Neuronal stem cell (in vitro differentiated cells): ENCODE measurements at regions not wholly inside any gene's neighbourhood (a gene's known extent, or its start where the extent isn't known, plus 50 kb on each side); places are given as distances from the start of the nearest gene placed in this dataset.
"Not testable (repeated sequence)": the region's sequence is repeated elsewhere in the genome, so short reads cannot be mapped to it uniquely, and the experiment has no call there.

Source experiments
- DNase-seq: peaks from one replicate; pipeline ENCODE4 v3.0.0-alpha.2; 2013; ENCODE audit warnings: low spot score
- H2AFZ ChIP-seq: one replicate; pipeline ENCODE4 v1.6.1; 2013; ENCODE audit warnings: mild to moderate bottlenecking, low read length, inconsistent platforms
- H2AK5ac ChIP-seq: 2 replicates; pipeline ENCODE4 v1.6.1; 2013; ENCODE audit warnings: low read depth, mild to moderate bottlenecking, inconsistent platforms, low read length, moderate library complexity, mixed read lengths
- H2BK120ac ChIP-seq: 2 replicates; pipeline ENCODE4 v1.6.1; 2013; ENCODE audit warnings: low read depth, mild to moderate bottlenecking, inconsistent platforms, low read length, moderate library complexity, mixed read lengths
- H2BK12ac ChIP-seq: one replicate; pipeline ENCODE4 v1.6.1; 2013; ENCODE audit warnings: low read length, inconsistent platforms
- H2BK15ac ChIP-seq: 2 replicates; pipeline ENCODE4 v1.6.1; 2013; ENCODE audit warnings: mild to moderate bottlenecking, low read length, inconsistent platforms, mixed read lengths
- H2BK5ac ChIP-seq: one replicate; pipeline ENCODE4 v1.6.1; 2013; ENCODE audit warnings: inconsistent platforms, mild to moderate bottlenecking, low read length, moderate library complexity
- H3K14ac ChIP-seq: one replicate; pipeline ENCODE4 v1.6.1; 2013; ENCODE audit warnings: low read length, inconsistent platforms
- H3K18ac ChIP-seq: 2 replicates; pipeline ENCODE4 v1.6.1; 2013; ENCODE audit warnings: low read length, inconsistent platforms
- H3K23ac ChIP-seq: 2 replicates; pipeline ENCODE4 v1.6.1; 2013; ENCODE audit warnings: low read depth, mild to moderate bottlenecking, mixed read lengths, low read length, inconsistent platforms; ENCODE audit not compliant: poor library complexity
- H3K27ac ChIP-seq: replicated peaks from 3 replicates; pipeline ENCODE4 v1.5.1; 2013; ENCODE audit warnings: low read length, inconsistent platforms
- H3K27me3 ChIP-seq, 3 experiments: 2 replicates each; pipeline ENCODE4 v1.6.1; 2013; ENCODE audit warnings: low read length in 3 of 3, mild to moderate bottlenecking in 2 of 3, inconsistent platforms in 1 of 3, low read depth in 1 of 3, mixed read lengths in 1 of 3, moderate library complexity in 1 of 3; ENCODE audit not compliant: control insufficient read depth in 3 of 3, insufficient read depth in 3 of 3
- H3K36me3 ChIP-seq, 2 donors: replicated peaks in 1 of 2; 2 replicates each; pipeline ENCODE4 v1.6.1; 2013; ENCODE audit warnings: low read length in 2 of 2; ENCODE audit not compliant: control insufficient read depth in 2 of 2, insufficient read depth in 2 of 2
- H3K4ac ChIP-seq: 2 replicates; pipeline ENCODE4 v1.6.1; 2013; ENCODE audit warnings: inconsistent platforms, mild to moderate bottlenecking, low read length, moderate library complexity
- H3K4me1 ChIP-seq, 2 donors: 1 replicate in 1 of 2; 2 replicates in 1 of 2; pipeline ENCODE4 v1.6.1; 2013; ENCODE audit warnings: low read length in 2 of 2, low read depth in 1 of 2; ENCODE audit not compliant: control insufficient read depth in 2 of 2, insufficient read depth in 1 of 2
- H3K4me2 ChIP-seq: one replicate; pipeline ENCODE4 v1.6.1; 2013; ENCODE audit warnings: mild to moderate bottlenecking, low read length, inconsistent platforms; ENCODE audit not compliant: insufficient read depth, poor library complexity, severe bottlenecking
- H3K4me3 ChIP-seq, 2 donors: 2 replicates each; pipeline ENCODE4 v1.5.1; 2013; ENCODE audit warnings: low read length in 2 of 2, mild to moderate bottlenecking in 2 of 2, inconsistent platforms in 1 of 2, moderate library complexity in 1 of 2
- H3K79me1 ChIP-seq: one replicate; pipeline ENCODE4 v1.6.1; 2013; ENCODE audit warnings: low read depth, mild to moderate bottlenecking, inconsistent platforms, low read length, moderate library complexity
- H3K9ac ChIP-seq: one replicate; pipeline ENCODE4 v1.6.1; 2013; ENCODE audit warnings: mild to moderate bottlenecking, low read depth, low read length, inconsistent platforms; ENCODE audit not compliant: poor library complexity
- H3K9me3 ChIP-seq, 2 donors: replicated peaks in 1 of 2; 2 replicates each; pipeline versions ENCODE3 to v1.6.1; 2013; ENCODE audit warnings: low read length in 2 of 2, mild to moderate bottlenecking in 2 of 2, inconsistent platforms in 1 of 2, low read depth in 1 of 2, mixed read lengths in 1 of 2, moderate library complexity in 1 of 2; ENCODE audit not compliant: control insufficient read depth in 2 of 2, insufficient read depth in 1 of 2
- H4K8ac ChIP-seq: one replicate; pipeline ENCODE4 v1.6.1; 2013; ENCODE audit warnings: low read depth, mild to moderate bottlenecking, inconsistent platforms, low read length, moderate library complexity
- H4K91ac ChIP-seq: one replicate; pipeline ENCODE4 v1.6.1; 2013; ENCODE audit warnings: low read length, low read depth, mild to moderate bottlenecking, inconsistent platforms; ENCODE audit not compliant: poor library complexity
- WGBS, 2 donors: extraction: QIAGEN DNeasy Blood & Tissue Kit; methylation state at CpG; one replicate each; pipeline ENCODE4 v1.1.7; 2013; ENCODE audit warnings: missing lambda C conversion rate in 2 of 2, mixed read lengths in 1 of 2; ENCODE audit not compliant: insufficient read length in 2 of 2, insufficient replicate concordance in 1 of 2; ENCODE audit errors: extremely low coverage in 2 of 2; 5-methylcytosine and 5-hydroxymethylcytosine counted together

GRCh38 chr1:169049258-169049938 is 57.1 kb upstream of the ATP1B1 start:
- H3K23ac ChIP-seq: no peak overlapping the region
- H3K4me1 ChIP-seq: peaks cover 0 to 6% of the 10 kb centered on the region in 2 donors
- H3K79me1 ChIP-seq: no peaks in the 10 kb centered on the region
- no peaks in the 10 kb centered on the region for H3K9me3 ChIP-seq
- no peak overlapping the region for H4K91ac ChIP-seq
- no peak overlapping the region for H2AK5ac ChIP-seq
- H3K27me3 ChIP-seq: peaks cover 0 to 2% (median 0%) of the 10 kb centered on the region in 3 experiments
- H2AFZ ChIP-seq: no peak overlapping the region
- H2BK12ac ChIP-seq: no peak overlapping the region
- DNase-seq: no peak
- no peak overlapping the region for H3K4ac ChIP-seq
- H3K18ac ChIP-seq: no peak overlapping the region
- no peak overlapping the region for H3K4me3 ChIP-seq
- H2BK5ac ChIP-seq: no peak overlapping the region
- no CpG with 5 or more reads among the region's 5 CpGs for WGBS, 2 donors
- no peak overlapping the region for H3K27ac ChIP-seq
- H3K14ac ChIP-seq: no peak overlapping the region
- H3K36me3 ChIP-seq: no peaks in the 10 kb centered on the region
- H3K4me2 ChIP-seq: no peak overlapping the region
- no peak overlapping the region for H2BK15ac ChIP-seq
- H3K9ac ChIP-seq: no peak overlapping the region
- no peak overlapping the region for H2BK120ac ChIP-seq
- no peak overlapping the region for H4K8ac ChIP-seq

- Histone ChIP-seq H2BK15ac (no peak overlapping the region), H4K91ac (no peak overlapping the region), H2BK120ac (no peak overlapping the region), H2AK5ac (no peak overlapping the region), H3K79me1 (no peaks in the 10 kb centered on the region), H3K4me2 (no peak overlapping the region), H3K23ac (no peak overlapping the region), H2BK12ac (no peak overlapping the region), H4K8ac (no peak overlapping the region), H3K14ac (no peak overlapping the region), H3K27ac (no peak overlapping the region), H3K4me1 (peaks cover 0 to 6% of the 10 kb centered on the region in 2 donors), H3K36me3 (no peaks in the 10 kb centered on the region), H3K18ac (no peak overlapping the region), H3K27me3 (peaks cover 0 to 2% (median 0%) of the 10 kb centered on the region in 3 experiments), H2AFZ (no peak overlapping the region), H3K4me3 (no peak overlapping the region), H3K9ac (no peak overlapping the region), H3K4ac (no peak overlapping the region), H3K9me3 (no peaks in the 10 kb centered on the region), H2BK5ac (no peak overlapping the region)
- WGBS, 2 donors: no CpG with 5 or more reads among the region's 2 CpGs
- no peak for DNase-seq
Measured at GRCh38 chr1:169051171-169051570, 55.3 kb upstream of the ATP1B1 start.

- not testable (repeated sequence) for H3K4me3 ChIP-seq, H3K4me1 ChIP-seq, H3K27me3 ChIP-seq, H3K23ac ChIP-seq, H2BK5ac ChIP-seq, H3K36me3 ChIP-seq, H3K18ac ChIP-seq, H3K14ac ChIP-seq, H3K9ac ChIP-seq, H3K9me3 ChIP-seq, H3K27ac ChIP-seq, H4K8ac ChIP-seq, H3K4me2 ChIP-seq, H4K91ac ChIP-seq, H3K79me1 ChIP-seq, H3K4ac ChIP-seq, DNase-seq, H2BK120ac ChIP-seq, H2AK5ac ChIP-seq, H2BK15ac ChIP-seq, H2BK12ac ChIP-seq, H2AFZ ChIP-seq
- no CpG with 5 or more reads among the region's 5 CpGs for WGBS, 2 donors
Measured at GRCh38 chr1:169052171-169052570, 54.3 kb upstream of the ATP1B1 start.

GRCh38 chr1:169052727-169053126 is 53.8 kb upstream of the ATP1B1 start:
- Histone ChIP-seq H3K18ac (no peak overlapping the region), H3K9me3 (no peaks in the 10 kb centered on the region), H3K27me3 (peaks cover 0 to 2% (median 0%) of the 10 kb centered on the region in 3 experiments), H2BK12ac (no peak overlapping the region), H3K4me2 (no peak overlapping the region), H4K8ac (no peak overlapping the region), H2BK5ac (no peak overlapping the region), H3K4me1 (peaks cover 0 to 6% of the 10 kb centered on the region in 2 donors), H3K36me3 (no peaks in the 10 kb centered on the region), H3K23ac (no peak overlapping the region), H2BK120ac (no peak overlapping the region), H3K79me1 (no peaks in the 10 kb centered on the region), H4K91ac (no peak overlapping the region), H2BK15ac (no peak overlapping the region), H2AFZ (no peak overlapping the region), H3K27ac (no peak overlapping the region), H3K4me3 (no peak overlapping the region), H3K4ac (no peak overlapping the region), H3K14ac (no peak overlapping the region), H2AK5ac (no peak overlapping the region), H3K9ac (no peak overlapping the region)
- DNase-seq: no peak
- no CpG with 5 or more reads among the region's 1 CpG for WGBS, 2 donors
